Gastroesophageal sphincter (tissue), 3 donors: ENCODE measurements at regions not wholly inside any gene's neighbourhood (a gene's known extent, or its start where the extent isn't known, plus 50 kb on each side); places are given as distances from the start of the nearest gene placed in this dataset.

Source experiments
- CTCF ChIP-seq, 4 experiments: fragments of 200-600 bp in 2 of 4; fragments of 450-650 bp in 2 of 4; sonication (generic) in 1 of 4; IDR thresholded peaks; one replicate each; pipeline ENCODE4 v1.5.1; 2017 to 2019; ENCODE audit warnings: antibody characterized with exemption in 4 of 4, mild to moderate bottlenecking in 2 of 4, moderate library complexity in 2 of 4
- POLR2A ChIP-seq, 2 donors: fragments of 450-650 bp; IDR thresholded peaks; one replicate each; pipeline ENCODE4 v1.6.1; 2017; ENCODE audit warnings: antibody characterized with exemption in 2 of 2, mild to moderate bottlenecking in 2 of 2, moderate library complexity in 1 of 2

- no peak for TF ChIP-seq CTCF (IDR thresholded peaks at IDR 0.05)
- TF ChIP-seq POLR2A (IDR thresholded peaks at IDR 0.05), result no peak
These were observed 1109.5 kb downstream of the NSUN3 start for GRCh38 chr3:95172164-95172943.
